ENCODE measurements at regions not wholly inside any gene's neighbourhood (a gene's known extent, or its start where the extent isn't known, plus 50 kb on each side); places are given as distances from the start of the nearest gene placed in this dataset.

GRCh38 chr11:15535414-15535813, 420.7 kb downstream of the INSC start:
- no peak overlapping the region for H3K4me3 ChIP-seq (ENCODE audit: low read depth in 2 of 2, low read length in 2 of 2)
- no peaks in the 10 kb centered on the region for H3K4me1 ChIP-seq (ENCODE audit: control insufficient read depth, insufficient read depth, low read length)
- ChIA-PET CTCF (no interaction called here), POLR2A (no interaction called here)
- TF ChIP-seq POLR2AphosphoS5 (IDR thresholded peaks at IDR 0.05; ENCODE audit: low read depth, low read length) (no peak), SIN3A (IDR thresholded peaks at IDR 0.05; ENCODE audit: borderline replicate concordance, insufficient read depth, low read depth, low read length) (no peak), TCF7L2 (IDR thresholded peaks at IDR 0.05; ENCODE audit: low read depth, low read length) (no peak)
- TF ChIP-seq, protein P1, sequence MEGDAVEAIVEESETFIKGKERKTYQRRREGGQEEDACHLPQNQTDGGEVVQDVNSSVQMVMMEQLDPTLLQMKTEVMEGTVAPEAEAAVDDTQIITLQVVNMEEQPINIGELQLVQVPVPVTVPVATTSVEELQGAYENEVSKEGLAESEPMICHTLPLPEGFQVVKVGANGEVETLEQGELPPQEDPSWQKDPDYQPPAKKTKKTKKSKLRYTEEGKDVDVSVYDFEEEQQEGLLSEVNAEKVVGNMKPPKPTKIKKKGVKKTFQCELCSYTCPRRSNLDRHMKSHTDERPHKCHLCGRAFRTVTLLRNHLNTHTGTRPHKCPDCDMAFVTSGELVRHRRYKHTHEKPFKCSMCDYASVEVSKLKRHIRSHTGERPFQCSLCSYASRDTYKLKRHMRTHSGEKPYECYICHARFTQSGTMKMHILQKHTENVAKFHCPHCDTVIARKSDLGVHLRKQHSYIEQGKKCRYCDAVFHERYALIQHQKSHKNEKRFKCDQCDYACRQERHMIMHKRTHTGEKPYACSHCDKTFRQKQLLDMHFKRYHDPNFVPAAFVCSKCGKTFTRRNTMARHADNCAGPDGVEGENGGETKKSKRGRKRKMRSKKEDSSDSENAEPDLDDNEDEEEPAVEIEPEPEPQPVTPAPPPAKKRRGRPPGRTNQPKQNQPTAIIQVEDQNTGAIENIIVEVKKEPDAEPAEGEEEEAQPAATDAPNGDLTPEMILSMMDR (IDR thresholded peaks at IDR 0.05): no peak
- TF ChIP-seq, protein P2, sequence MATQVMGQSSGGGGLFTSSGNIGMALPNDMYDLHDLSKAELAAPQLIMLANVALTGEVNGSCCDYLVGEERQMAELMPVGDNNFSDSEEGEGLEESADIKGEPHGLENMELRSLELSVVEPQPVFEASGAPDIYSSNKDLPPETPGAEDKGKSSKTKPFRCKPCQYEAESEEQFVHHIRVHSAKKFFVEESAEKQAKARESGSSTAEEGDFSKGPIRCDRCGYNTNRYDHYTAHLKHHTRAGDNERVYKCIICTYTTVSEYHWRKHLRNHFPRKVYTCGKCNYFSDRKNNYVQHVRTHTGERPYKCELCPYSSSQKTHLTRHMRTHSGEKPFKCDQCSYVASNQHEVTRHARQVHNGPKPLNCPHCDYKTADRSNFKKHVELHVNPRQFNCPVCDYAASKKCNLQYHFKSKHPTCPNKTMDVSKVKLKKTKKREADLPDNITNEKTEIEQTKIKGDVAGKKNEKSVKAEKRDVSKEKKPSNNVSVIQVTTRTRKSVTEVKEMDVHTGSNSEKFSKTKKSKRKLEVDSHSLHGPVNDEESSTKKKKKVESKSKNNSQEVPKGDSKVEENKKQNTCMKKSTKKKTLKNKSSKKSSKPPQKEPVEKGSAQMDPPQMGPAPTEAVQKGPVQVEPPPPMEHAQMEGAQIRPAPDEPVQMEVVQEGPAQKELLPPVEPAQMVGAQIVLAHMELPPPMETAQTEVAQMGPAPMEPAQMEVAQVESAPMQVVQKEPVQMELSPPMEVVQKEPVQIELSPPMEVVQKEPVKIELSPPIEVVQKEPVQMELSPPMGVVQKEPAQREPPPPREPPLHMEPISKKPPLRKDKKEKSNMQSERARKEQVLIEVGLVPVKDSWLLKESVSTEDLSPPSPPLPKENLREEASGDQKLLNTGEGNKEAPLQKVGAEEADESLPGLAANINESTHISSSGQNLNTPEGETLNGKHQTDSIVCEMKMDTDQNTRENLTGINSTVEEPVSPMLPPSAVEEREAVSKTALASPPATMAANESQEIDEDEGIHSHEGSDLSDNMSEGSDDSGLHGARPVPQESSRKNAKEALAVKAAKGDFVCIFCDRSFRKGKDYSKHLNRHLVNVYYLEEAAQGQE (IDR thresholded peaks at IDR 0.05; ENCODE audit: insufficient read depth in 1 of 2, low read depth in 2 of 2, low read length in 1 of 2): no peak
- no peaks in the 10 kb centered on the region for H3K9me3 ChIP-seq (ENCODE audit: control insufficient read depth, insufficient read depth, low read depth, low read length)
- H3K27me3 ChIP-seq (ENCODE audit: control insufficient read depth, insufficient read depth, low read length): no peaks in the 10 kb centered on the region
- ATAC-seq (no peak), DNase-seq (ENCODE audit: low read depth, low spot score) (no peak)
- in situ Hi-C loops (cut with HindIII; ENCODE audit: low pct_unique_long_range_greater_than_20kb, low sequenced_read_pairs): no loop called here
- intact Hi-C loops (cut with micrococcal nuclease; ENCODE audit: unreplicated experiment): no loop called here
- BruUV-seq (replicated peaks): no TSS peak
- H3K36me3 ChIP-seq (ENCODE audit: control insufficient read depth, insufficient read depth, low read length): no peaks in the 10 kb centered on the region
- no peak overlapping the region for H3K27ac ChIP-seq (ENCODE audit: low read length)

DNA sequence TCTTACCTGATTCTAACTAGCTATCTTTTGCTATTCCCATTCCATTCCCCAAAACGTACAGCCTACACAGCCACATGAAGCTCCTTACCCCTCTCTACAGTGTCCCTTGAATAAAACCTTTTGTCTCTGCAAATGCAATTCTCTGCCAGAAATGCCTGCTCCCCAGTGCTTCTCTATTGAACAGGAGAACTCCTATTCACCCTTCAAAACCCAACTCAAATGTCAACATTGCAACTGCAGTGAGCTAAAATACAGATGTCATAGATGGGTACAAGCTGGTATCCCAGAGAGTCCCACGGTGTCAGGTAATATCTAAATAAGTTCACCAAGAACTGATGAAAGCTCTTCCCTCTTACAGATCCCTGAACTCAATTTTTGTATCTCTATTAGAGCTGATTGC, 421.7 kb downstream of the INSC start:
- Histone ChIP-seq H3K4me1 (ENCODE audit: control insufficient read depth, insufficient read depth, low read length) (no peaks in the 10 kb centered on the region), H3K27ac (ENCODE audit: low read length) (no peak overlapping the region), H3K9me3 (ENCODE audit: control insufficient read depth, insufficient read depth, low read depth, low read length) (no peaks in the 10 kb centered on the region), H3K27me3 (ENCODE audit: control insufficient read depth, insufficient read depth, low read length) (no peaks in the 10 kb centered on the region), H3K36me3 (ENCODE audit: control insufficient read depth, insufficient read depth, low read length) (no peaks in the 10 kb centered on the region), H3K4me3 (ENCODE audit: low read depth in 2 of 2, low read length in 2 of 2) (no peak overlapping the region)
- CTCF ChIA-PET: no interaction called here
- DNase-seq (ENCODE audit: low read depth, low spot score) (no peak), ATAC-seq (no peak)
- no TSS peak for BruUV-seq (replicated peaks)
- intact Hi-C loops (cut with micrococcal nuclease; ENCODE audit: unreplicated experiment) (no loop called here), in situ Hi-C loops (cut with HindIII; ENCODE audit: low pct_unique_long_range_greater_than_20kb, low sequenced_read_pairs) (no loop called here)
- POLR2A ChIA-PET: no interaction called here
- TF ChIP-seq, protein P2 (IDR thresholded peaks at IDR 0.05; ENCODE audit: insufficient read depth in 1 of 2, low read depth in 2 of 2, low read length in 1 of 2): no peak
- no peak for TF ChIP-seq SIN3A (IDR thresholded peaks at IDR 0.05; ENCODE audit: borderline replicate concordance, insufficient read depth, low read depth, low read length)
- TF ChIP-seq POLR2AphosphoS5 (IDR thresholded peaks at IDR 0.05; ENCODE audit: low read depth, low read length): no peak
- TF ChIP-seq, protein P1 (IDR thresholded peaks at IDR 0.05): no peak
- no peak for TF ChIP-seq TCF7L2 (IDR thresholded peaks at IDR 0.05; ENCODE audit: low read depth, low read length)

Data from Panc1 (cell line).